CD4-positive, alpha-beta T cell treated with Interleukin-2 at 100 ng/mL for 4 hours (primary cell): ENCODE measurements at regions not wholly inside any gene's neighbourhood (a gene's known extent, or its start where the extent isn't known, plus 50 kb on each side); places are given as distances from the start of the nearest gene placed in this dataset.
"Not testable (repeated sequence)": the region's sequence is repeated elsewhere in the genome, so short reads cannot be mapped to it uniquely, and the experiment has no call there.

Experiments
- DNase-seq: peaks from one replicate; pipeline ENCODE4 v3.0.0-alpha.2; 2020; ENCODE audit warnings: low spot score

DNA sequence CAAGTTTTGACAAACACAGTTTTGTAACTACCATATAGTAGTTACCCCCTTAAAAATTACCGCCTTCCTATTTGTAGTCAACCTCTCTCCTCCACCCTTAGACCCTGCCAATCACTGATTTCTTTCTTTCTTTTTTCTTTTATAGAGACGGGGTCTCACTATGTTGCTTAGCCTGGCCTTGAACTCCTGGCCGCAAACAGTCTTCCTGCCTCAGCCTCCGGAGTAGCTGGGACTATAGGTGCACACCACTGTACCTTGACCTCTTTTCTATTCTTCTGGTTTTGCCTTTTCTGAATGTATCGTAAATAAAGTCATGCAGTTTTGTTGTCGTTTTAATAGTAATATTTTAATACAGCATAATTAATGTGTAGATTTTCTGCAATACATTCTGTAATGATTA lies 460.3 kb downstream of the EPM2A start:
- DNase-seq: no peak

GRCh38 chr6:145275787-145276186 lies 459.5 kb downstream of the EPM2A start:
- no peak for DNase-seq

GRCh38 chr6:145276756-145277155 lies 458.6 kb downstream of the EPM2A start:
- DNase-seq: no peak

DNA sequence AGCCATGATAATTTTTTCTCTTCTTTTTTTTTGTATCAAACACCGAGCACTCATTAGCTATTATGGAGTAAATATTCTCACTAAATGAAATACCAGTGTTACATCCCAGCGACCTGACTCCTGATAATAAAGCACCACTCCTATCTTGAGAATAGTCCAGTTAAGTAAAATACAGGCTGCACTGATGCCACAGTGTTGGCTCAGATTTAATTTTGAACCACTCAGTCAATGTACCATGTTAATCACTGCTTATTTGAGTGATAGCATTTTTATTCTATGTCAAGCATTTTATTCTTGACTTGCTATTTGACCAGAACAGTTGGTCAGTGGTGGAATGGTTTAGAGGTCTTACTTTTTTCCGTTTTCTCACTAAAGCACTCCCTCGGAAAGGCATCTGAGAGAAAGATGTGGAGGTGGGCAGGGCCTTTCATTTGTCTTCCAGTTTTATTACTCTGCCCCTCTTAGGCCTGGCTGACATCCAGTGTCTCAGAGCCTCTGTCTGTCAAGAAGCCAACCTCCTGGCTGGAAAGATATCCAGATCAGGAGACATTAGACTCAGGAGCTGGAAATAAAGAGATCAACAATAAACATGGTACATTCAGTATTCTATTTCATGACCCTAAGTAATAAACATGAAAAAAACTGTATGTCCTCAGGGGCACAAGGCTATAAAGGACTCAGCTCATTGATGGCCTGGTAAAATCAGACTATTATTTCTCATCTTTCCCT lies 457.8 kb downstream of the EPM2A start:
- DNase-seq: no peak

DNA sequence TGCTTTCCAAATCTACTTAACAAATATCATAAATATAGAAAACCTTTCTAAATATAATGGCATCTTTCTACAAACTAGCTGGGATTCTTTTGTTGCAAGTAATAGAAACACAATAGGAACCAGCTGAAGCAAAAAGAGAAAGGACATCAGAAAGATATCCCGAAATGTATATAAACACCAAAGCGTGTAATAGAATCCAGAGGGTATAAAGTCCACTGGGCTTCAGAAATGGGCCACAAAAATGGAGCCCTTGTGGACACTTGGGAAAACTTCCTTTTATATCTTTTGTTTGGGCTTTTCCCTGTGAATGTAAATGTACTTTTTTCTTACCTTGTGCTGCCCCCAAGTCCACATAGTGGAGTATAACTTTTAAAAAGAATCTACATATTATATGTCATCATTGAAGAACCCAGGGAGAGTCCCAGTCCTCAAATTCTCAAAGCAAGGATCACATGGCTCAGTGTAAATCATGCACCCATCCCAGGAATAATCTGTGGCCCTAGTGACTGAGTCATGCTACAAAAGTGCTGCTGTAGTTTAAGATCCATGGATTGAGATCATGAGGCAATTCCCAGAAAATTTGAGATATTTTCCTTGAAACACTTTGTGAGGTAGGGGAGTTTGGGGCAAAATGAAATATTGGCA lies 457.0 kb downstream of the EPM2A start:
- no peak for DNase-seq

- DNase-seq: no peak
These were observed 455.8 kb downstream of the EPM2A start for GRCh38 chr6:145279551-145279950.

- no peak for DNase-seq
These were observed 455.3 kb downstream of the EPM2A start for GRCh38 chr6:145279993-145280392.

DNA sequence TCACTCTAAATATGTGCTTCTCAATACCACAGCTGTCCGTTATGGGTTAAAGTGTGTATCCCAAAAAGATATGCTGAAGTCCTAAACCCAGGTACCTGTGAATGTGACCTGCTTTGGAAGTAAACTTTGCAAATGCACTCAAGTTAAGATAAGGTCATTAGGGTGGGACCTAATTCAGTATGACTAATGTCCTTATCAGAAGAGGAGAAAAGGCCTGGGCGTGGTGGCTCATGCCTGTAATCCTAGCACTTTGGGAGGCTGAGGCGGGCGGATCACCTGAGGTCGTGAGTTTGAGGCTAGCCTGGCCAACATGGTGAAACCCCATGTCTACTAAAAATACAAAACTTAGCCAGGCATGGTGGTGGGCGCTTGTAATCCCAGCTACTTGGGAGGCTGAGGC lies 452.1 kb downstream of the EPM2A start:
- not testable (repeated sequence) for DNase-seq

DNA sequence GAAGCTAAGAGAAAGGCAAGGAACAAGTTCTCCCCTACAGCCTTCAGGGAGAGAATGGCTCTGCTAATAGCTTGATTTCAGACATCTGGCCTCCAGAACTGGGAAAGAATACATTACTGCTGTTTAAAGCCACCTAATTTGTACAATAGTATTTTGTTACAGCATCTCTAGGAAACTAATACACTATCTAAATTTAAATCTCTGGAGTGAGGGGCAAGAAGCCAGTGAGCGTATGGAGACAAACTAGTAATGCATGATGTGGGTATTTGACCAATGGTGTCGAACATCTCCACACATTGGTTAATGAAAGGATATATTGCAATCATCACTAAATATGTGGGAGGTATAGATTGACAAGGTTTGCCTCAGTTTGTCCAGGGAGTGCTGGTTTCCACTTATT lies 451.5 kb downstream of the EPM2A start:
- DNase-seq: no peak

DNA sequence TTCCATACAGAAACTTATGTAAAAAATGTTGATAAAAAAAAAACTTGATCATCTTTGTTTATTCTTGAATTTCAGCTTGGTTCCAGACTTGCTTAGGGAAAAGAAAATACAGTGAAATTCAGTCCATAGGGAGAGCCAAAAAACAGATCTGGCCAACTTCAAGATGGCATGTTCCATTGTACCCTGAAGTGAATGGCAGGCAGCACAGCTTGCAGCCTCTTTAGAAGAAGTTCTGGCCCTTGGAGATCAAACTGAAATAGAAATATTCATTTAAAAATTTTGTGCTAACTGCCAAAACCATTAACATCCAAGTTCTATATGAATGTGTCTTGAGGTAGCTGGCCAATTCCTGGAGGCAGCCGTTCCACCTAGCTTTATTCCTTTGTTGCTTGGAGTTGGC lies 448.4 kb downstream of the EPM2A start:
- DNase-seq: no peak

DNA sequence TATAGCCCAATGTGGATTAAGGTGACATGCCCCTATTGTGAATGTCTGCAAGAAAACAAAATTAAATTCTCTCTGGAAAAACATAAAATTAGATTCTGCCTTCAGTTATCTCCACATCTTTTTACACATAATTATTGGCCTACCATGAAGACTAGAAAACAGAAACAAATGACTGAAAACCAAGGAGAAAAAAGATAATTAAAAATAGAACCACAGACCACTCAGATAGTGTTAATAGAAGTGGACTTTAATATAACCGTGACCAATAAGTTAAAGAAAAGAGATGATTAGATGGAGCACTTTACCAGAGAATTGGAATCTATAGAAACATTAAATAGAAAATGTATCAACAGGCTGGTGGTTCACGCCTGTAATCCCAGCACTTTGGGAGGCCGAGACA lies 445.7 kb downstream of the EPM2A start:
- no peak for DNase-seq

GRCh38 chr6:145290122-145290521 lies 445.2 kb downstream of the EPM2A start:
- DNase-seq: no peak

DNA sequence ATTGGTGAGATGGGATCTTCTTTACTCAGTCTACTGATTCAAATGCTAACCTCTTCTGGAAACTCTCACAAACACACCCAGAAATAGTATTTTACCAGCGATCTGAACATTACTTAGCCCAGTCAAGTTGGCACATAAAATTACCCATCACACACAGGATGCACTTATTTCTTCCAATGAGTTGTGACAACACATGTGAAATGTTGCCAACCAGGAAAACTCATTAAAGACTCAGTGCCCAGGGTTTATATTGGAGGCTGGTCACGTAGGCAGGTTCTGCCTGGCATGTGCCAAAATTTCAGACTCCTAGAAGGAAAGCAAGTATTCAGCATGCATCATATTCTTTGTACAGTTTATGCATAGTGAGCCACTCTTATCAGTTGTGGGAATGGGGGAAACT lies 443.3 kb downstream of the EPM2A start:
- DNase-seq: no peak

- DNase-seq: no peak
These were observed 440.4 kb downstream of the EPM2A start for GRCh38 chr6:145294942-145295341.

GRCh38 chr6:145295746-145296145 lies 439.6 kb downstream of the EPM2A start:
- no peak for DNase-seq

- no peak for DNase-seq
These were observed 429.6 kb downstream of the EPM2A start for GRCh38 chr6:145305670-145306069.

- no peak for DNase-seq
These were observed 428.8 kb downstream of the EPM2A start for GRCh38 chr6:145306489-145306888.

GRCh38 chr6:145309842-145310535 lies 425.3 kb downstream of the EPM2A start:
- DNase-seq: no peak

GRCh38 chr6:145312481-145312880 lies 422.8 kb downstream of the EPM2A start:
- no peak for DNase-seq

GRCh38 chr6:145313041-145313855 lies 422.1 kb downstream of the EPM2A start:
- no peak for DNase-seq

- DNase-seq: no peak
These were observed 419.2 kb downstream of the EPM2A start for GRCh38 chr6:145315982-145316600.

DNA sequence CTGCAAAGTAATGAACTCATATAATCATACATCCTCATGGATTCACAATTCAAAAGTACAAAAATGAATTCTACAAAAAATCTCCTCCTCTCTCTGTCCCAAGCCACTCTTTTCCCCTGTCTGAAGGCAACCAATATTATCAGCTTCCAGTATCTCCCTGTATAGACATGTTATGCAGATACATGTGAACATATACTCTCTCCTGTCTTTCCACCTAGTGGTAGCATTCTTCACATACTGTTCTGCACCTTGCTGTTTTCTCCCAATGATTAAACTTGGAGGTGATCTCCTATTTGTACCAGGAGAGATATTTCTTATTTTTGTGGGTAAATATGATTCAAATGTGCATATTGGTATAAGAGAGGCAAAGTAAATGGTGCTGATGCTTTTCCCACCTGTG lies 416.4 kb downstream of the EPM2A start:
- DNase-seq: no peak
